ENCODE measurements at regions not wholly inside any gene's neighbourhood (a gene's known extent, or its start where the extent isn't known, plus 50 kb on each side); places are given as distances from the start of the nearest gene placed in this dataset.
A peak's percentile ranks its signal among the peaks of the same experiment; 100 is the strongest.

DNA sequence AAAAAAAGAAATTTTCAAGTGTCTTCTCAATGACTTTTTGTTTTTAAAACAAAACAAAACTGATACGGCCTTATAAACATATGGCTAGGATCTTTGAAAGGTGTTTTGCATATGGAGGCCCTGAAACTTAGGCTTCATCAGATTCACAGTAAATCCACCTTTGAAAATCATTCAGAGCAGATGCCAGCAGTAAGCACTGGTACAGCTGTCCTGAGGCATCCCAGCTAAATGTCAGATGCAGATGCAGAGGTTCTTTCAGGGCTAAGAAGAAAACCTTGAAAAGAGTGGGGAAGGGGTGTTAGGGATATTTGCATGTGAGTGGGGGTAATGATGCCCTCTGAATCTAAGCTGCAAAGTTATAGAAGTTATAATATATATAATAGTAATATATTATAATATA, 56.2 kb upstream of the GNG12 start:
- Mint-ChIP-seq H3K27me3 (ENCODE audit: low read depth) (no peaks in the 10 kb centered on the region), H3K4me3 (no peak overlapping the region), H3K36me3 (ENCODE audit: low read depth) (no peaks in the 10 kb centered on the region), H3K9me3 (no peaks in the 10 kb centered on the region), H3K27ac (peak overlapping the region; percentile 1 to 72 (median 8)), H3K4me1 (peaks cover 38% of the 10 kb centered on the region)
- TF ChIP-seq, protein P1, sequence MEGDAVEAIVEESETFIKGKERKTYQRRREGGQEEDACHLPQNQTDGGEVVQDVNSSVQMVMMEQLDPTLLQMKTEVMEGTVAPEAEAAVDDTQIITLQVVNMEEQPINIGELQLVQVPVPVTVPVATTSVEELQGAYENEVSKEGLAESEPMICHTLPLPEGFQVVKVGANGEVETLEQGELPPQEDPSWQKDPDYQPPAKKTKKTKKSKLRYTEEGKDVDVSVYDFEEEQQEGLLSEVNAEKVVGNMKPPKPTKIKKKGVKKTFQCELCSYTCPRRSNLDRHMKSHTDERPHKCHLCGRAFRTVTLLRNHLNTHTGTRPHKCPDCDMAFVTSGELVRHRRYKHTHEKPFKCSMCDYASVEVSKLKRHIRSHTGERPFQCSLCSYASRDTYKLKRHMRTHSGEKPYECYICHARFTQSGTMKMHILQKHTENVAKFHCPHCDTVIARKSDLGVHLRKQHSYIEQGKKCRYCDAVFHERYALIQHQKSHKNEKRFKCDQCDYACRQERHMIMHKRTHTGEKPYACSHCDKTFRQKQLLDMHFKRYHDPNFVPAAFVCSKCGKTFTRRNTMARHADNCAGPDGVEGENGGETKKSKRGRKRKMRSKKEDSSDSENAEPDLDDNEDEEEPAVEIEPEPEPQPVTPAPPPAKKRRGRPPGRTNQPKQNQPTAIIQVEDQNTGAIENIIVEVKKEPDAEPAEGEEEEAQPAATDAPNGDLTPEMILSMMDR (IDR thresholded peaks at IDR 0.05; ENCODE audit: unreplicated experiment in 3 of 3): no peak

DNA sequence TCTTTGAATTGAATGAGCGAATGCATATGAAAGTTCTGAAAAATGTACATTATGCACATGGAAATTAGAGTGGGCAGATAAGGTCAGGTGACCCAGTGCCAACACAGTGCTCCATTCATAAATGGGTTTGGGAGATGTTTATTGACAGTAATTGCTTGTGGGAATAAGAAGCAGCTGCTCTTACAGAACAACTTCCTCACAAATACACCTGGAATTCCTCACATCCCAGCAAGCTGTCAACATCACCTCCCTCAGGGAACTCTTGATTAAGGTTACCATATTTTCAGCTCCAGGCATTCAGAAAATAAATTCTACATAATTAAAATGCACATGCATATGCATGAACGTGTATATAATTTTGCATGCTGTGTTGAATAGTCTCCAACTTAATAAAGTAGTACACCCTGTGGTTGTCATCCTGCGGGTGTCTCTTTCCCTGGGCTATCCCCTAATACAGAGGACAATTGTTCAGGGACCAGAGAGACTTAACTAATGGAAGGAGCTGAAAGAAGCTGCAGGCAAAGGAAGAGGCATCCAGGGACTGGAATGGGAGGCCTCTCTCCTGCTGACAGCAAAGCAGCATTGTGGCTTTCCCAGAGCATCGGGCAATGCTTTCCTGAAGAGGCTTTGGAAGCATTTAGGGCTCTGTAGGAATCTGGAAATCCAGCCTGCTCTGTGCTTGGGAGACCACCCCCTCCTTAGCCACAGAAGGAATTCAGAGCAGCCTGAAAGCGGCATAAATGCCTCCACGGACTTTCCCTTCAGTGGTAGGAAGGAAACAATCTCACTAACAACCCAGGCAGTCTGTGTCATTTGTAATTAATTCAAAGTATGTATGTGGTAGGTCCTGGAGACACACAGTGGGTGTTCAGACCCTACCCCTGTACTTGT, 55.2 kb upstream of the GNG12 start:
- peak overlapping the region in 1 of 3 experiments; percentile 50 for H3K27ac Mint-ChIP-seq
- no peaks in the 10 kb centered on the region for H3K27me3 Mint-ChIP-seq (ENCODE audit: low read depth)
- no peak overlapping the region for H3K4me3 Mint-ChIP-seq
- H3K36me3 Mint-ChIP-seq (ENCODE audit: low read depth): no peaks in the 10 kb centered on the region
- H3K9me3 Mint-ChIP-seq: no peaks in the 10 kb centered on the region
- TF ChIP-seq, protein P1 (IDR thresholded peaks at IDR 0.05; ENCODE audit: unreplicated experiment in 3 of 3): no peak
- peaks cover 38% of the 10 kb centered on the region for H3K4me1 Mint-ChIP-seq

DNA sequence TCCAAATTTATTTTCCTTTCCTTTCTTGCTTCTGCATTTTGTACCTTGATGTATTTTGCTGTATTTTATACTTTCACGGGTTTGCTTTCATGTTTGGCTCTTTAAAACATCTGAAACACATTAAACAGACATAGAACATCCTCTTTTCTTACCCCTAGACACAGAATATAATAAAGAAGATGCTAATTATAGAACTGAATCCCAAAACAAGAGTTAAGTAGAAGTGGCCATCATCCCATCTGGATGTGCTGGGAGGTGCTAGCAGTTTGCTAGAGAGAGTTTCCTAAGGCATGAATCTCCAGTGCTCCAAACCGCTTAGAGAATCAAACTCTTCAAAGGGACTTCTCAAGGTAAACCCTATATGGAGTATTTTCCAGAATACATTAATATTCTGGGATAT, 53.9 kb upstream of the GNG12 start:
- TF ChIP-seq, protein P1 (IDR thresholded peaks at IDR 0.05; ENCODE audit: unreplicated experiment in 3 of 3): no peak

DNA sequence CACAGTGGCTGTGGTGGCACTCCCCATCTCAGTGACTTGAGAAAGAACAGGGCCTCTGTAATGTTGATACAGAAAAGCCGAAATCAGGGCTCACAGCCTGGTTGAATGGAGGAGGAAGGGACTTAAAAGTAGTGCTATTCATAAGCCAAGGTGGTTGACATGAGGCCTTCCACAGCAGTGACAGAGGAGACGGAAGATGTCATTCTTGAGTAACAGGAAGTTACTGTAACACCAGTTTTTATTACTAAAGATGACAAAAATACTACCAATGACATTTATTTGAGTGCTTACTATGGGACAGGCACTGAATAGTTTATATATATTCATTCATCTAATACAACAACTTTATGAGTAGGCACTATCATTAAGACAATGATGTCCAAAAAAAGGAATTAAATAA, 52.8 kb upstream of the GNG12 start:
- TF ChIP-seq, protein P1 (IDR thresholded peaks at IDR 0.05; ENCODE audit: unreplicated experiment in 3 of 3): no peak
- no peaks in the 10 kb centered on the region for H3K27me3 Mint-ChIP-seq (ENCODE audit: low read depth)
- H3K36me3 Mint-ChIP-seq (ENCODE audit: low read depth): no peaks in the 10 kb centered on the region
- H3K27ac Mint-ChIP-seq: no peak overlapping the region
- H3K4me1 Mint-ChIP-seq: peaks cover 20% of the 10 kb centered on the region
- H3K9me3 Mint-ChIP-seq: no peaks in the 10 kb centered on the region
- no peak overlapping the region for H3K4me3 Mint-ChIP-seq

More for the DNA sequence above, 53.9 kb upstream of the GNG12 start:
- no peak overlapping the region for H3K27ac Mint-ChIP-seq
- no peaks in the 10 kb centered on the region for H3K36me3 Mint-ChIP-seq (ENCODE audit: low read depth)
- no peaks in the 10 kb centered on the region for H3K9me3 Mint-ChIP-seq
- no peaks in the 10 kb centered on the region for H3K27me3 Mint-ChIP-seq (ENCODE audit: low read depth)
- peaks cover 31% of the 10 kb centered on the region for H3K4me1 Mint-ChIP-seq
- H3K4me3 Mint-ChIP-seq: no peak overlapping the region

DNA sequence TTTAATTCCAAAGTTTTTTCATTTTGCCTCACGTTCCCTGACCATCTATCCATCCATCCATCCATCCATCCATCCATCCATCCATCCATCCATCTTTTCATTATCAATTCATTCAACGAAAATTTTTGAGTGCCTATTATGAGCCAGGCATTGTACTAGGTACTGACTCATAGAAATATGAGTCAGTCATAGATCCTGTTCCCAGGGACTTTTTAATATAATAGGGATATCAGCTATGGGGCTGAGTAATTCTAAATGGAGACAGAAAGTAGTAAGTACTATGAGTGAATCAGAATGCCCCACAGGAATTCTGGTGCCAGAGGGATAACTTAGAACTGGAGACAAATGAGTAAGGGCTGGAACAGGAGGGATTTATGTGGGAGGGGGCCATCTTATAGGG, 49.8 kb upstream of the GNG12 start:
- peaks cover 8% of the 10 kb centered on the region for H3K4me1 Mint-ChIP-seq
- no peaks in the 10 kb centered on the region for H3K27me3 Mint-ChIP-seq (ENCODE audit: low read depth)
- no peak overlapping the region for H3K4me3 Mint-ChIP-seq
- H3K27ac Mint-ChIP-seq: no peak overlapping the region
- TF ChIP-seq, protein P1 (IDR thresholded peaks at IDR 0.05; ENCODE audit: unreplicated experiment in 3 of 3): no peak
- H3K36me3 Mint-ChIP-seq (ENCODE audit: low read depth): no peaks in the 10 kb centered on the region
- no peaks in the 10 kb centered on the region for H3K9me3 Mint-ChIP-seq
